Activated naive CD4-positive, alpha-beta T cell treated with anti-CD3 and anti-CD28 coated beads, Interleukin-2, amount 50 U/mL, for 16 hours (primary cell): ENCODE measurements at regions not wholly inside any gene's neighbourhood (a gene's known extent, or its start where the extent isn't known, plus 50 kb on each side); places are given as distances from the start of the nearest gene placed in this dataset.

Source experiments
- DNase-seq: peaks from one replicate; pipeline ENCODE4 v3.0.0-alpha.2; 2020

- DNase-seq: no peak
Measured at GRCh38 chr13:63693696-63694095, 2278.0 kb upstream of the PCDH20 start.

GRCh38 chr13:63691474-63691873 lies 2275.8 kb upstream of the PCDH20 start:
- no peak for DNase-seq

- no peak for DNase-seq
Measured at GRCh38 chr13:63690672-63691071, 2275.0 kb upstream of the PCDH20 start.

GRCh38 chr13:63684822-63685221 lies 2269.2 kb upstream of the PCDH20 start:
- DNase-seq: no peak

- no peak for DNase-seq
Measured at GRCh38 chr13:63680704-63681103, 2265.1 kb upstream of the PCDH20 start.

GRCh38 chr13:63671296-63671695 lies 2255.6 kb upstream of the PCDH20 start:
- DNase-seq: no peak

GRCh38 chr13:63651394-63651793 lies 2235.7 kb upstream of the PCDH20 start:
- no peak for DNase-seq

GRCh38 chr13:63643543-63643942 lies 2227.9 kb upstream of the PCDH20 start:
- DNase-seq: no peak

- DNase-seq: no peak
Measured at GRCh38 chr13:63636316-63636993, 2220.8 kb upstream of the PCDH20 start.

- DNase-seq: no peak
Measured at GRCh38 chr13:63632321-63632720, 2216.7 kb upstream of the PCDH20 start.

- no peak for DNase-seq
Measured at GRCh38 chr13:63631006-63631405, 2215.4 kb upstream of the PCDH20 start.

- DNase-seq: no peak
Measured at GRCh38 chr13:63629591-63629990, 2213.9 kb upstream of the PCDH20 start.

GRCh38 chr13:63628310-63628709 lies 2212.7 kb upstream of the PCDH20 start:
- no peak for DNase-seq

GRCh38 chr13:63625869-63626268 lies 2210.2 kb upstream of the PCDH20 start:
- DNase-seq: no peak

- no peak for DNase-seq
Measured at GRCh38 chr13:63614874-63615612, 2199.4 kb upstream of the PCDH20 start.

- DNase-seq: no peak
Measured at GRCh38 chr13:63607153-63607552, 2191.5 kb upstream of the PCDH20 start.

- no peak for DNase-seq
Measured at GRCh38 chr13:63605962-63606361, 2190.3 kb upstream of the PCDH20 start.

GRCh38 chr13:63605403-63605802 lies 2189.8 kb upstream of the PCDH20 start:
- no peak for DNase-seq

GRCh38 chr13:63595811-63596210 lies 2180.2 kb upstream of the PCDH20 start:
- DNase-seq: no peak

- DNase-seq: no peak
Measured at GRCh38 chr13:63586467-63586866, 2170.8 kb upstream of the PCDH20 start.

- DNase-seq: no peak
Measured at GRCh38 chr13:63578796-63579195, 2163.1 kb upstream of the PCDH20 start.

- no peak for DNase-seq
Measured at GRCh38 chr13:63567031-63567430, 2151.4 kb upstream of the PCDH20 start.

GRCh38 chr13:63554157-63554556 lies 2138.5 kb upstream of the PCDH20 start:
- no peak for DNase-seq

GRCh38 chr13:63551731-63552130 lies 2136.1 kb upstream of the PCDH20 start:
- no peak for DNase-seq

GRCh38 chr13:63546524-63546923 lies 2130.9 kb upstream of the PCDH20 start:
- DNase-seq: no peak
